ENCODE measurements at regions not wholly inside any gene's neighbourhood (a gene's known extent, or its start where the extent isn't known, plus 50 kb on each side); places are given as distances from the start of the nearest gene placed in this dataset.

DNA sequence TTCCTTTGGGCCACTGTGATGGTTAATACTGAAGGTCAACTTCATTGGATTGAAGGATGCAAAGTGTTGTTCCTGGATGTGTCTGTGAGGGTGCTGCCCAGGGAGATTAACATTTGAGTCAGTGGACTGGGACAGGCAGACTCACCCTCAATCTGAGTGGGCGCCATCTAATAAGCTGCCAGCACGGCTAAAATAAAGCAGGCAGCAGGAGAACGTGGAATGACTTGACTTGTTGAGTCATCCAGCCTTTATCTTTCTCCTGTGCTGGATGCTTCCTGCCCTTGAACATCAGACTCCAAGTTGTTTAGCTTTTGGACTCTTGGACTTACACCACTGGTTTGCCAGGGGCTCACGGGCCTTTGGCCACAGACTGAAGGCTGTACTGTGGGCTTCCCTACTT, 1046.9 kb downstream of the TYW1 start:
- no peak for TF ChIP-seq POLR2A (IDR thresholded peaks at IDR 0.05)
- TF ChIP-seq, protein P1, sequence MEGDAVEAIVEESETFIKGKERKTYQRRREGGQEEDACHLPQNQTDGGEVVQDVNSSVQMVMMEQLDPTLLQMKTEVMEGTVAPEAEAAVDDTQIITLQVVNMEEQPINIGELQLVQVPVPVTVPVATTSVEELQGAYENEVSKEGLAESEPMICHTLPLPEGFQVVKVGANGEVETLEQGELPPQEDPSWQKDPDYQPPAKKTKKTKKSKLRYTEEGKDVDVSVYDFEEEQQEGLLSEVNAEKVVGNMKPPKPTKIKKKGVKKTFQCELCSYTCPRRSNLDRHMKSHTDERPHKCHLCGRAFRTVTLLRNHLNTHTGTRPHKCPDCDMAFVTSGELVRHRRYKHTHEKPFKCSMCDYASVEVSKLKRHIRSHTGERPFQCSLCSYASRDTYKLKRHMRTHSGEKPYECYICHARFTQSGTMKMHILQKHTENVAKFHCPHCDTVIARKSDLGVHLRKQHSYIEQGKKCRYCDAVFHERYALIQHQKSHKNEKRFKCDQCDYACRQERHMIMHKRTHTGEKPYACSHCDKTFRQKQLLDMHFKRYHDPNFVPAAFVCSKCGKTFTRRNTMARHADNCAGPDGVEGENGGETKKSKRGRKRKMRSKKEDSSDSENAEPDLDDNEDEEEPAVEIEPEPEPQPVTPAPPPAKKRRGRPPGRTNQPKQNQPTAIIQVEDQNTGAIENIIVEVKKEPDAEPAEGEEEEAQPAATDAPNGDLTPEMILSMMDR (IDR thresholded peaks at IDR 0.05 in 4 of 5, conservative IDR thresholded peaks at IDR 0.05 in 1 of 5), result no peak

All from gastrocnemius medialis (tissue), 4 donors.